ENCODE measurements at regions not wholly inside any gene's neighbourhood (a gene's known extent, or its start where the extent isn't known, plus 50 kb on each side); places are given as distances from the start of the nearest gene placed in this dataset.

DNA sequence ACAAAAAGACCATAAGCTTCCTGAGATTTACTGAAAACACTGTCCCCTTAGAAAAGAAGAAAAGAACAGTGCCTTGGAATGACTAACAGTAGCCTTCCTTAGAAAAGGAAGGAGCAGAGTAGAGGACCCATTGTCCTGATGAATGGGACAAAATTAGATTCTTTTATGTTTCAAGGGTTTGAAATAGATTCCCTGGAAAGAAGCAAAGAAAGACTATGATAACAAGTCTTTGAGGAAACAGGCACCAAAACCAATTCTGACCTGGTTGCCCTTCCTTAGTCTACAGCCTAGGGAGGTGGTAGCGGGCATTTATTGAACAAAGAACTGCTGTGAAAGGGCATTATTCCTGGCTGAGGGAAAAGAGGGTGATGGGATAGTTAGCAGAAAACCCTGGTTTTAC is 1024.8 kb downstream of the TBL1XR1 start:
- H3K27ac ChIP-seq (ENCODE audit: insufficient read depth in 1 of 2, low read depth in 1 of 2, low read length in 2 of 2, poor library complexity in 1 of 2, severe bottlenecking in 2 of 2) = no peak overlapping the region
- POLR2A ChIA-PET = no interaction called here

DNA sequence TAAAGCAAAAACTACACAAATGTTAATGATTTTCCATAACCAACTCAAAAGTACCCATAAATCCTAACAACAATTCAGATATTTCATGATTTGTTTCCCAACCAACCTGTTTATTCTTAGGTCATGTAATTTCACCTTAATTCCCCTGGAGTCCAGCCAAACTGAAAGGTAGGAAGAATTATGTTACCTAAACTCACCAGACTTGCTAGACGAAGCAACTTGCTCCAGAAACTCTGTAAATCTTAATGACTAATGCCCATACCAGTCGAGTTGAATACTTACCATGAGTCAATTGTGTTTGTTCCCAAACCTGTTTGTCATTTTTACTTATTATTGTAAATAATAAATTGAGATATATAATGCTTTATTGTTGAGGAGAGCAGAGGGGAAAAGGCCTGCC is 1030.0 kb downstream of the TBL1XR1 start:
- POLR2A ChIA-PET = no interaction called here
- H3K27ac ChIP-seq (ENCODE audit: insufficient read depth in 1 of 2, low read depth in 1 of 2, low read length in 2 of 2, poor library complexity in 1 of 2, severe bottlenecking in 2 of 2) = no peak overlapping the region
- H3K4me1 ChIP-seq (ENCODE audit: control extremely low read depth in 1 of 4, control insufficient read depth in 4 of 4, insufficient read depth in 4 of 4, low read length in 3 of 4) = no peaks in the 10 kb centered on the region
- no peaks in the 10 kb centered on the region for H3K27me3 ChIP-seq (replicated peaks in 2 of 5; ENCODE audit: control insufficient read depth in 4 of 5, insufficient read depth in 5 of 5, low read length in 4 of 5)
- no peak for DNase-seq
- no peaks in the 10 kb centered on the region for H3K36me3 ChIP-seq (ENCODE audit: control insufficient read depth in 4 of 4, insufficient read depth in 4 of 4, low read length in 3 of 4)
- no peaks in the 10 kb centered on the region for H3K9me3 ChIP-seq (ENCODE audit: control extremely low read depth in 1 of 5, control insufficient read depth in 4 of 5, insufficient read depth in 2 of 5, low read depth in 1 of 5, low read length in 4 of 5)
- WGBS (ENCODE audit: insufficient coverage) = no CpG with 5 or more reads among the region's 2 CpGs
- H3K4me3 ChIP-seq (ENCODE audit: control insufficient read depth in 1 of 7, extremely low read depth in 1 of 7, insufficient read depth in 4 of 7, low read depth in 2 of 7, low read length in 6 of 7) = no peak overlapping the region
- CTCF ChIA-PET = no interaction called here

More for the DNA sequence above, 1024.8 kb downstream of the TBL1XR1 start:
- no peaks in the 10 kb centered on the region for H3K9me3 ChIP-seq (ENCODE audit: control extremely low read depth in 1 of 5, control insufficient read depth in 4 of 5, insufficient read depth in 2 of 5, low read depth in 1 of 5, low read length in 4 of 5)
- H3K36me3 ChIP-seq (ENCODE audit: control insufficient read depth in 4 of 4, insufficient read depth in 4 of 4, low read length in 3 of 4) = no peaks in the 10 kb centered on the region
- DNase-seq = no peak
- H3K4me1 ChIP-seq (ENCODE audit: control extremely low read depth in 1 of 4, control insufficient read depth in 4 of 4, insufficient read depth in 4 of 4, low read length in 3 of 4) = no peaks in the 10 kb centered on the region
- CTCF ChIA-PET = no interaction called here
- no peaks in the 10 kb centered on the region for H3K27me3 ChIP-seq (replicated peaks in 2 of 5; ENCODE audit: control insufficient read depth in 4 of 5, insufficient read depth in 5 of 5, low read length in 4 of 5)
- no peak overlapping the region for H3K4me3 ChIP-seq (ENCODE audit: control insufficient read depth in 1 of 7, extremely low read depth in 1 of 7, insufficient read depth in 4 of 7, low read depth in 2 of 7, low read length in 6 of 7)
- WGBS (ENCODE audit: insufficient coverage) = 83% methylated on average over 1 of the region's 1 CpG

DNA sequence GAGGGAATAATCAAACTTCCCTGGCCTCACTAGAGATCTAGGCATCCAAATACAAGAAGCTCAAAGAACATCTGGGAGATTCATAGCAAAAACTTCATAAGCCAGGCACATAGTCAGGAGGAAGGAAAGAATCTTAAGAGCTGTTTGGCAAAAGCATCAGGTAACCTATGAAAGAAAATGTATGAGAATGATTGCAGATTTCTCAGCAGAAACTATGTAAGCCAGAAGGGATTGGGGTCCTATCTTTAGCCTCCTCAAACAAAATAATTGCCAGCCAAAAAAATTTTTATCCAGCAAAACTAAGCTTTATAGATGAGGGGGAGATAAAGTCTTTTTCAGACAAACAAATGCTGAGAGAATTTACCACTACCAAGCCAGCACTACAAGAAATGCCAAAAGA is 1036.3 kb downstream of the TBL1XR1 start:
- ChIA-PET POLR2A (no interaction called here), CTCF (no interaction called here)
- Histone ChIP-seq H3K27ac (ENCODE audit: insufficient read depth in 1 of 2, low read depth in 1 of 2, low read length in 2 of 2, poor library complexity in 1 of 2, severe bottlenecking in 2 of 2) (no peak overlapping the region), H3K4me1 (ENCODE audit: control extremely low read depth in 1 of 4, control insufficient read depth in 4 of 4, insufficient read depth in 4 of 4, low read length in 3 of 4) (no peaks in the 10 kb centered on the region), H3K27me3 (replicated peaks in 2 of 5; ENCODE audit: control insufficient read depth in 4 of 5, insufficient read depth in 5 of 5, low read length in 4 of 5) (no peaks in the 10 kb centered on the region), H3K4me3 (ENCODE audit: control insufficient read depth in 1 of 7, extremely low read depth in 1 of 7, insufficient read depth in 4 of 7, low read depth in 2 of 7, low read length in 6 of 7) (no peak overlapping the region), H3K36me3 (ENCODE audit: control insufficient read depth in 4 of 4, insufficient read depth in 4 of 4, low read length in 3 of 4) (no peaks in the 10 kb centered on the region), H3K9me3 (ENCODE audit: control extremely low read depth in 1 of 5, control insufficient read depth in 4 of 5, insufficient read depth in 2 of 5, low read depth in 1 of 5, low read length in 4 of 5) (peaks cover 0 to 2% (median 0%) of the 10 kb centered on the region in 5 experiments)
- no peak for DNase-seq

DNA sequence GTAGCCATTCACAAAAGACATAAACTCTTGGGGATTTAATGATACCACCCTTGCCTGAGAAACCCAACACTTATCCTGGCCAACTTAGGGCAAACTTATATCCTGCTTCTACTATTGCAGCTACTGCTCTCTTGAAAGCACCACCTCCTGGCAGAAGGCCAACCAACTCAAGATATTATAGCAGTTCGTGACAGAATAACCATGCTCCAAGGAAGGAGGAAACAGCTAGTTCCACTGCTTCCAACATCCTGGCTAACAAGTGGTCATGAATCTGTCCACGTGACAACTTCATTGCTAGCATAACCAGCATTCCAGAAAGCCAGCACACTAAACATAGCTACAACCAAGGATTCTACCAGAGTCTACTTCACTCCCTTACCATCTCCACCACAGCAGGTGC is 1037.5 kb downstream of the TBL1XR1 start:
- ChIA-PET POLR2A (no interaction called here), CTCF (no interaction called here)
- Histone ChIP-seq H3K27ac (ENCODE audit: insufficient read depth in 1 of 2, low read depth in 1 of 2, low read length in 2 of 2, poor library complexity in 1 of 2, severe bottlenecking in 2 of 2) (no peak overlapping the region), H3K27me3 (replicated peaks in 2 of 5; ENCODE audit: control insufficient read depth in 4 of 5, insufficient read depth in 5 of 5, low read length in 4 of 5) (no peaks in the 10 kb centered on the region), H3K36me3 (ENCODE audit: control insufficient read depth in 4 of 4, insufficient read depth in 4 of 4, low read length in 3 of 4) (no peaks in the 10 kb centered on the region), H3K4me3 (ENCODE audit: control insufficient read depth in 1 of 7, extremely low read depth in 1 of 7, insufficient read depth in 4 of 7, low read depth in 2 of 7, low read length in 6 of 7) (no peak overlapping the region), H3K9me3 (ENCODE audit: control extremely low read depth in 1 of 5, control insufficient read depth in 4 of 5, insufficient read depth in 2 of 5, low read depth in 1 of 5, low read length in 4 of 5) (peaks cover 0 to 2% (median 0%) of the 10 kb centered on the region in 5 experiments), H3K4me1 (ENCODE audit: control extremely low read depth in 1 of 4, control insufficient read depth in 4 of 4, insufficient read depth in 4 of 4, low read length in 3 of 4) (no peaks in the 10 kb centered on the region)
- WGBS (ENCODE audit: insufficient coverage) = 100% methylated on average over 1 of the region's 2 CpGs
- DNase-seq = no peak

DNA sequence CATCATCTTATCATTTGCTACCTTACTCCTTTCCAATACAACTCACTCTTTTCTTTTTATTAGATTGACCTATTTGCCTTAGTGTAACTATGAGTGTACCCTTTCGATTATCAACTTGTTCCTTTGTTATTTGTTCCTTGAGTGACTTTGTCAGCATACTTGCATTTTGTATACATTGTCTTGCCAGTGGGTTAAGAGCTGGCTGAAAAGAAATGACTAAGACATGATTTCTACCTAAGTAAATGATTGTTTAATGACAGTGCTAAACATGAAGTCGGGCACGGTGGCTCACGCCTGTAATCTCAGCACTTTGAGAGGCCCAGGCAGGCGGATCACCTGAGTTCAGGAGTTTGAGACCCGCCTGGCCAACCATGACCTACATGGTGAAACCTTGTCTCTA is 1042.3 kb downstream of the TBL1XR1 start:
- Histone ChIP-seq H3K4me3 (ENCODE audit: control insufficient read depth in 1 of 7, extremely low read depth in 1 of 7, insufficient read depth in 4 of 7, low read depth in 2 of 7, low read length in 6 of 7) (no peak overlapping the region), H3K9me3 (ENCODE audit: control extremely low read depth in 1 of 5, control insufficient read depth in 4 of 5, insufficient read depth in 2 of 5, low read depth in 1 of 5, low read length in 4 of 5) (no peaks in the 10 kb centered on the region), H3K4me1 (ENCODE audit: control extremely low read depth in 1 of 4, control insufficient read depth in 4 of 4, insufficient read depth in 4 of 4, low read length in 3 of 4) (no peaks in the 10 kb centered on the region), H3K27ac (ENCODE audit: insufficient read depth in 1 of 2, low read depth in 1 of 2, low read length in 2 of 2, poor library complexity in 1 of 2, severe bottlenecking in 2 of 2) (no peak overlapping the region), H3K36me3 (ENCODE audit: control insufficient read depth in 4 of 4, insufficient read depth in 4 of 4, low read length in 3 of 4) (no peaks in the 10 kb centered on the region), H3K27me3 (replicated peaks in 2 of 5; ENCODE audit: control insufficient read depth in 4 of 5, insufficient read depth in 5 of 5, low read length in 4 of 5) (no peaks in the 10 kb centered on the region)
- whole genome bisulfite sequencing (ENCODE audit: insufficient coverage) = 100% methylated on average over 6 of the region's 6 CpGs
- ChIA-PET CTCF (no interaction called here), POLR2A (no interaction called here)
- no peak for DNase-seq

DNA sequence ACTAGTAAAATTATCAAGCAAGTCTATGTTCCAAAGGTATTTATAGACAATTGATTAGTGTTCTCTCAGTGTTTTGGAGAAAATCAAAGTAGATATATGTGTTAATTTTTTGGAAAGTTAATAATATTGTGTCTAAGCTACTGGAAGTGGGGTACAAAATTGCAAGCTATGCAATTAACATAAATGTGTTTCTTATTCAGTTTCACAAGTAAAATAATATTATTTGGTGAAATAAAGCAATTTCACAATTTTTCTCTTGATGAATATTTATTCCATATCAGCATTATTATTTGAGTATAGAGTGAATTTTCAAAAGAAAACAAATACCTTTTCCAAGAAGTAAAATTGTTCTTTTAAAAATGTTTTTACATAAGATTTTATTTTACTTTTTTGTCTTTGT is 1047.7 kb downstream of the TBL1XR1 start:
- Histone ChIP-seq H3K27me3 (replicated peaks in 2 of 5; ENCODE audit: control insufficient read depth in 4 of 5, insufficient read depth in 5 of 5, low read length in 4 of 5) (no peaks in the 10 kb centered on the region), H3K4me1 (ENCODE audit: control extremely low read depth in 1 of 4, control insufficient read depth in 4 of 4, insufficient read depth in 4 of 4, low read length in 3 of 4) (no peaks in the 10 kb centered on the region), H3K4me3 (ENCODE audit: control insufficient read depth in 1 of 7, extremely low read depth in 1 of 7, insufficient read depth in 4 of 7, low read depth in 2 of 7, low read length in 6 of 7) (no peak overlapping the region), H3K9me3 (ENCODE audit: control extremely low read depth in 1 of 5, control insufficient read depth in 4 of 5, insufficient read depth in 2 of 5, low read depth in 1 of 5, low read length in 4 of 5) (no peaks in the 10 kb centered on the region), H3K27ac (ENCODE audit: insufficient read depth in 1 of 2, low read depth in 1 of 2, low read length in 2 of 2, poor library complexity in 1 of 2, severe bottlenecking in 2 of 2) (no peak overlapping the region), H3K36me3 (ENCODE audit: control insufficient read depth in 4 of 4, insufficient read depth in 4 of 4, low read length in 3 of 4) (no peaks in the 10 kb centered on the region)
- POLR2A ChIA-PET = no interaction called here
- DNase-seq = no peak
- CTCF ChIA-PET = no interaction called here

DNA sequence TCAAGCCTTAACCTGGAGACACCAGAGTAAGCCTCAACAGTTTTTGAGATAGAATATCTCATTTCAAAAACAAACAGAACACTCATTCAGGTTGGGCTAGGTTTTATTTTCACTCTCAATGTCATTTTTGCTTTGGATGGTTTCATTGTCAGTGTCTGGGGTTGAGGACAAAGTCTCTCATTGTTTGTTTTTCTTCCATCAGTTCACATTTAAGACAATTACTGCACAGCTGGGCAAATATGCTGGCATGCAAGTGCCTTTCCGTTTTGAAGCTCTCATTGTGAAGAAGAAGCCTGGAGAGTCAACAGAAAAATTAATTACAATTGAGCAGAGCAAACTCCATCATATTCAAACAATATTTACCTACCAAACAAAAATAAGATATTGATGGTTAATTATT is 1050.0 kb downstream of the TBL1XR1 start:
- Histone ChIP-seq H3K4me3 (ENCODE audit: control insufficient read depth in 1 of 7, extremely low read depth in 1 of 7, insufficient read depth in 4 of 7, low read depth in 2 of 7, low read length in 6 of 7) (no peak overlapping the region), H3K27me3 (replicated peaks in 2 of 5; ENCODE audit: control insufficient read depth in 4 of 5, insufficient read depth in 5 of 5, low read length in 4 of 5) (no peaks in the 10 kb centered on the region), H3K9me3 (ENCODE audit: control extremely low read depth in 1 of 5, control insufficient read depth in 4 of 5, insufficient read depth in 2 of 5, low read depth in 1 of 5, low read length in 4 of 5) (peaks cover 0 to 2% (median 0%) of the 10 kb centered on the region in 5 experiments), H3K4me1 (ENCODE audit: control extremely low read depth in 1 of 4, control insufficient read depth in 4 of 4, insufficient read depth in 4 of 4, low read length in 3 of 4) (no peaks in the 10 kb centered on the region), H3K27ac (ENCODE audit: insufficient read depth in 1 of 2, low read depth in 1 of 2, low read length in 2 of 2, poor library complexity in 1 of 2, severe bottlenecking in 2 of 2) (no peak overlapping the region), H3K36me3 (ENCODE audit: control insufficient read depth in 4 of 4, insufficient read depth in 4 of 4, low read length in 3 of 4) (no peaks in the 10 kb centered on the region)
- WGBS (ENCODE audit: insufficient coverage) = no CpG with 5 or more reads among the region's 1 CpG
- ChIA-PET CTCF (no interaction called here), POLR2A (no interaction called here)
- no peak for DNase-seq

DNA sequence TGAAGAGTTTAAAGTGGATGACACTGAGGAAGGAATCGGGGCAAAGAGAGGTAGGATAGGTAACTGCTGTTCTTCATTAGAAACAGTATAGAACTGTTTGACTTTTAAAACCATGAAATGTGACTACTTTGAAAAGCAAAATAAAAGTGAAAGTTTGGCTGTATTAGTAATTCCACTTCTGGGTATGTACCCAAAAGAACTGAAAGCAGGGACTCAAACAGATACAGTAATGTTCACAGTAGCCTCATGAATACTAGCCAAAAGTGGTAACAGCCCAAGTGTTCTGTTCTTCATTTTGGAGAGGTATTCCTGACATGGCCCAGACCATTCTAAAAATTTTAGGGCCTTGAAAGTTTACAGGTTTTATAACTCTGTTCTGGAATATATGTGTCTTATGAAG is 1055.4 kb downstream of the TBL1XR1 start:
- Histone ChIP-seq H3K4me3 (ENCODE audit: control insufficient read depth in 1 of 7, extremely low read depth in 1 of 7, insufficient read depth in 4 of 7, low read depth in 2 of 7, low read length in 6 of 7) (no peak overlapping the region), H3K4me1 (ENCODE audit: control extremely low read depth in 1 of 4, control insufficient read depth in 4 of 4, insufficient read depth in 4 of 4, low read length in 3 of 4) (no peaks in the 10 kb centered on the region), H3K9me3 (ENCODE audit: control extremely low read depth in 1 of 5, control insufficient read depth in 4 of 5, insufficient read depth in 2 of 5, low read depth in 1 of 5, low read length in 4 of 5) (peaks cover 0 to 3% (median 0%) of the 10 kb centered on the region in 5 experiments), H3K36me3 (ENCODE audit: control insufficient read depth in 4 of 4, insufficient read depth in 4 of 4, low read length in 3 of 4) (no peaks in the 10 kb centered on the region), H3K27me3 (replicated peaks in 2 of 5; ENCODE audit: control insufficient read depth in 4 of 5, insufficient read depth in 5 of 5, low read length in 4 of 5) (no peaks in the 10 kb centered on the region), H3K27ac (ENCODE audit: insufficient read depth in 1 of 2, low read depth in 1 of 2, low read length in 2 of 2, poor library complexity in 1 of 2, severe bottlenecking in 2 of 2) (no peak overlapping the region)
- DNase-seq = no peak
- ChIA-PET CTCF (no interaction called here), POLR2A (no interaction called here)
- WGBS (ENCODE audit: insufficient coverage) = no CpG with 5 or more reads among the region's 1 CpG
